ENCODE measurements at regions not wholly inside any gene's neighbourhood (a gene's known extent, or its start where the extent isn't known, plus 50 kb on each side); places are given as distances from the start of the nearest gene placed in this dataset.

GRCh38 chr7:52726493-52726892 is 308.9 kb upstream of the POM121L12 start:
- Mint-ChIP-seq H3K36me3 (no peaks in the 10 kb centered on the region), H3K27ac (no peak overlapping the region), H3K4me1 (no peaks in the 10 kb centered on the region), H3K4me3 (no peak overlapping the region), H3K27me3 (no peaks in the 10 kb centered on the region), H3K9me3 (peaks cover 4 to 8% of the 10 kb centered on the region in 2 donors)
- DNase-seq (no peak), ATAC-seq (replicated peaks) (no peak)

- no peak overlapping the region for H3K4me3 Mint-ChIP-seq
- H3K27me3 Mint-ChIP-seq = no peaks in the 10 kb centered on the region
- H3K36me3 Mint-ChIP-seq = no peaks in the 10 kb centered on the region
- no peak for ATAC-seq (replicated peaks)
- no peaks in the 10 kb centered on the region for H3K4me1 Mint-ChIP-seq
- DNase-seq = no peak
- H3K9me3 Mint-ChIP-seq = peaks cover 4 to 5% of the 10 kb centered on the region in 2 donors
- H3K27ac Mint-ChIP-seq = no peak overlapping the region
Observed at GRCh38 chr7:52723606-52724005, 311.8 kb upstream of the POM121L12 start.

- Mint-ChIP-seq H3K9me3 (peaks cover 1 to 4% of the 10 kb centered on the region in 2 donors), H3K27me3 (no peaks in the 10 kb centered on the region), H3K36me3 (no peaks in the 10 kb centered on the region), H3K27ac (no peak overlapping the region), H3K4me1 (no peaks in the 10 kb centered on the region), H3K4me3 (no peak overlapping the region)
- ATAC-seq (replicated peaks) = no peak
- DNase-seq = no peak
Observed at GRCh38 chr7:52720856-52721255, 314.6 kb upstream of the POM121L12 start.

DNA sequence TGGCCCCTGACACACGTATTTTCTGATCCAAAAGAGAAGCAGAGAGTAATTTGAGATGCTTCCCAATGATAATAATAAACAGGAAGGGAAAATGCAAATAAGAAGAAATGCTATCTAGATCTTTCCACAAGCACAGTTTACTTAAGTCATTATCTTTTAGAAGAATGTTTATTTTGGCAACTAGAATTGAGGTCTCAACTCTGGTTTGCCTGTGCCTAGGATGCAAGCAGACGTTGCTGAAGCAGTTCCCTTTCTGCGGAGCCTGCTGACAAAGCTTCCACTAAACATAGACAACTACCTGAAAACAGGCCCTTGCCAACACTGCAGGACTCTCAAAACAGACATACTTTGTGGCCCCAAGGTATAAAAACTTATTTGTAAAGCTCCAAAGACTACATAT is 315.8 kb upstream of the POM121L12 start:
- no peak for ATAC-seq (replicated peaks)
- peaks cover 1% of the 10 kb centered on the region in 2 donors for H3K9me3 Mint-ChIP-seq
- H3K27ac Mint-ChIP-seq = no peak overlapping the region
- H3K36me3 Mint-ChIP-seq = no peaks in the 10 kb centered on the region
- no peak overlapping the region for H3K4me3 Mint-ChIP-seq
- no peaks in the 10 kb centered on the region for H3K27me3 Mint-ChIP-seq
- H3K4me1 Mint-ChIP-seq = no peaks in the 10 kb centered on the region
- DNase-seq = no peak

- Mint-ChIP-seq H3K4me1 (no peaks in the 10 kb centered on the region), H3K36me3 (no peaks in the 10 kb centered on the region), H3K27ac (no peak overlapping the region), H3K4me3 (no peak overlapping the region), H3K27me3 (no peaks in the 10 kb centered on the region), H3K9me3 (peaks cover 9 to 14% of the 10 kb centered on the region in 2 donors)
- no peak for ATAC-seq (replicated peaks)
- DNase-seq = no peak
Observed at GRCh38 chr7:52715701-52716100, 319.7 kb upstream of the POM121L12 start.

DNA sequence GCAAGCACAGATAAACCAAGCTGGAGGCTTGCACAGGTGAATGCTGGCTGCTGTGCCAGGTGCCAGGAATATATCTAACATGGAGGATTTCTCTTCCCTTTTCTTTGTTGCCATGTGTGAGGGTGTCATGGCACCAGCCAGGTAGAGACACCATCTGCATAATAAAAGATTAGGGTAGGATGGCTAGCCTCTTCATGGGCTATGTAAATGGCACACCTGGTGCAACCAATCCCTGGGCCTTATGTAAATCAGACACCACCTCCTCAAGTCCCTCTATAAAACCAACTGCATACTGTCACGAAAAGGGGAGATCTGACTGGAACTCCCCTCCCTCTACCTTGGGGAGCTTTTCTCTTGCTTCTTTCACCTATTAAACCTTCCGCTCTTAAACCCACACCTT is 322.5 kb upstream of the POM121L12 start:
- no peaks in the 10 kb centered on the region for H3K27me3 Mint-ChIP-seq
- no peak overlapping the region for H3K27ac Mint-ChIP-seq
- H3K36me3 Mint-ChIP-seq = no peaks in the 10 kb centered on the region
- peaks cover 11 to 18% of the 10 kb centered on the region in 2 donors for H3K9me3 Mint-ChIP-seq
- H3K4me3 Mint-ChIP-seq = no peak overlapping the region
- no peaks in the 10 kb centered on the region for H3K4me1 Mint-ChIP-seq
- DNase-seq (no peak), ATAC-seq (replicated peaks) (no peak)

DNA sequence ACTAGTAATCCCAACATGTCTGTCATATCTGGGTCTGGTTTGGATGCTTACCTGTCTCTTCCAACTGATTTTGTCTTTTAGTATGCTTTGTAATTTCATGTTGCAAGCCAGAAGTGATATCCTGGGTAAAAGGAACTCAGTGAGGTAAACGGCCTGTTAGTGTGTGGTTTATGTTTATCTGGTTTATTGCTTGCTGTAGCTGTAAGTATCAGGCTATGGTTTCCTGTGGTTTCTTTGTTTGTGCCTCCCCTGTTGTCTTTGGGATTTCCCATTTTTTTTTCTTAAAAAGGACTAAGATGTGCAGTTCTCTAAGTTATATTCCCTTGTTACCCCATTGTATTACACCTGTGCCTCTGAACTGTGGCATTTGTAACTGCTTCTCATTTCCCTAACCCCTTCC is 323.5 kb upstream of the POM121L12 start:
- H3K4me3 Mint-ChIP-seq = no peak overlapping the region
- DNase-seq (no peak), ATAC-seq (replicated peaks) (no peak)
- H3K4me1 Mint-ChIP-seq = no peaks in the 10 kb centered on the region
- H3K27ac Mint-ChIP-seq = no peak overlapping the region
- H3K9me3 Mint-ChIP-seq = peaks cover 11 to 18% of the 10 kb centered on the region in 2 donors
- H3K27me3 Mint-ChIP-seq = no peaks in the 10 kb centered on the region
- H3K36me3 Mint-ChIP-seq = no peaks in the 10 kb centered on the region

- H3K36me3 Mint-ChIP-seq = no peaks in the 10 kb centered on the region
- H3K9me3 Mint-ChIP-seq = peaks cover 8 to 14% of the 10 kb centered on the region in 2 donors
- ATAC-seq (replicated peaks) (no peak), DNase-seq (no peak)
- no peak overlapping the region for H3K27ac Mint-ChIP-seq
- no peaks in the 10 kb centered on the region for H3K4me1 Mint-ChIP-seq
- H3K4me3 Mint-ChIP-seq = no peak overlapping the region
- no peaks in the 10 kb centered on the region for H3K27me3 Mint-ChIP-seq
Observed at GRCh38 chr7:52708846-52709245, 326.6 kb upstream of the POM121L12 start.

- ATAC-seq (replicated peaks) (no peak), DNase-seq (no peak)
- Mint-ChIP-seq H3K27me3 (no peaks in the 10 kb centered on the region), H3K27ac (no peak overlapping the region), H3K4me1 (no peaks in the 10 kb centered on the region), H3K9me3 (peaks cover 4 to 8% of the 10 kb centered on the region in 2 donors), H3K4me3 (no peak overlapping the region), H3K36me3 (no peaks in the 10 kb centered on the region)
Observed at GRCh38 chr7:52705768-52706167, 329.7 kb upstream of the POM121L12 start.

GRCh38 chr7:52700349-52700748 is 335.1 kb upstream of the POM121L12 start:
- Mint-ChIP-seq H3K36me3 (no peaks in the 10 kb centered on the region), H3K4me1 (no peaks in the 10 kb centered on the region), H3K27ac (no peak overlapping the region)

DNA sequence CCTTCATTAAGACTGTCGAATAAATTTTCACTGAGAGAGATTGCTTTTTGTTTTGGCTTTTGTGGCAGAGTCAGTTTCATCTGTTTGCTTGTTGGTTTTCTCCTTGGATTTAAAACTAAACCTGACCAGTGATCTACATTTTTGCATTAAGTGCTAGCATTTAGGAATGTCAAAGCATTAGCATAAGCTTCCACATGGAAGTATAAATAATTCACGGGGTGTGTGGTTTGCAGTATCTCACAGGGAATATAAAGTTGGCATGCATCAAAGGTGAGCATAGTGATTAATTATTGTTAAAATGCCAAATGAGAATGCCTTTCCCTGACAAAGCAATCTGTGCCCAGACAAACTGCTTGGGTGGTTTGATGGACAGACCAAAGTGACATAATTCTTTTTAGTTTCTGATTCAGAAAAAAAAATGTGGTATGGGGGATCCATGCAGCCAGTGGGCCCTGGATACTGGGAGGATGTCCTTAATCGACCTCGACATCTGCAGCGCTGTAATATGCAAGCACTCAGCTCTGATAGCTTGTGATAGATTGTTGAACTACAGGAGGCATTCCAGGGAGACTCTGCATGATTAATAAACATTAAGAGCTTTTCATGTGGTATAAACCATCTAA is 339.3 kb upstream of the POM121L12 start:
- ATAC-seq (replicated peaks) = no peak
- no peaks in the 10 kb centered on the region for H3K27me3 Mint-ChIP-seq
- H3K4me1 Mint-ChIP-seq = no peaks in the 10 kb centered on the region
- peaks cover 5 to 7% of the 10 kb centered on the region in 2 donors for H3K9me3 Mint-ChIP-seq
- no peak overlapping the region for H3K4me3 Mint-ChIP-seq
- no peak for DNase-seq
- no peaks in the 10 kb centered on the region for H3K36me3 Mint-ChIP-seq
- H3K27ac Mint-ChIP-seq = no peak overlapping the region

More at GRCh38 chr7:52700349-52700748, 335.1 kb upstream of the POM121L12 start:
- H3K27me3 Mint-ChIP-seq = no peaks in the 10 kb centered on the region
- ATAC-seq (replicated peaks) (no peak), DNase-seq (no peak)
- peaks cover 6 to 9% of the 10 kb centered on the region in 2 donors for H3K9me3 Mint-ChIP-seq
- H3K4me3 Mint-ChIP-seq = no peak overlapping the region

GRCh38 chr7:52691257-52691656 is 344.2 kb upstream of the POM121L12 start:
- Mint-ChIP-seq H3K9me3 (peaks cover 6 to 11% of the 10 kb centered on the region in 2 donors), H3K36me3 (no peaks in the 10 kb centered on the region), H3K27ac (no peak overlapping the region), H3K4me1 (no peaks in the 10 kb centered on the region), H3K4me3 (no peak overlapping the region), H3K27me3 (no peaks in the 10 kb centered on the region)
- DNase-seq (no peak), ATAC-seq (replicated peaks) (no peak)

DNA sequence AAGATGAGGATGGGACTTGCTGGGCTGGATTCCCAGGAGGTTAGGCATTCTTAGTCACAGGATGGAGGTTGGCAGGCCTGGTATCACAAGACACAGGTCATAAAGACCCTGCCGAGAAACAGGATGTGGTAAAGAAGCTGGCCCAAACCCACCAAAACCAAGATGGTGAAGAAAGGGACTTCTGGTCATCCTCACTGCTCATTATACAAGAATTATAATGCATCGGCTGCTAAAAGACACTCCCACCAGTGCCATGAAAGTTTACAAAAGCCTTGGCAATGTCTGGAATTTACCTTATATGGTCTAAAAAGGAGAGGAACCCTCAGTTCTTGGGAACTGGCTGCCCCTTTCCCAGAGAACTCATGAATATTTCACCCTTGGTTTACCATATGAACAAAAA is 345.5 kb upstream of the POM121L12 start:
- H3K4me1 Mint-ChIP-seq = no peaks in the 10 kb centered on the region
- peaks cover 6 to 11% of the 10 kb centered on the region in 2 donors for H3K9me3 Mint-ChIP-seq
- no peak overlapping the region for H3K27ac Mint-ChIP-seq
- no peaks in the 10 kb centered on the region for H3K27me3 Mint-ChIP-seq
- no peak overlapping the region for H3K4me3 Mint-ChIP-seq
- ATAC-seq (replicated peaks) (no peak), DNase-seq (no peak)
- no peaks in the 10 kb centered on the region for H3K36me3 Mint-ChIP-seq

DNA sequence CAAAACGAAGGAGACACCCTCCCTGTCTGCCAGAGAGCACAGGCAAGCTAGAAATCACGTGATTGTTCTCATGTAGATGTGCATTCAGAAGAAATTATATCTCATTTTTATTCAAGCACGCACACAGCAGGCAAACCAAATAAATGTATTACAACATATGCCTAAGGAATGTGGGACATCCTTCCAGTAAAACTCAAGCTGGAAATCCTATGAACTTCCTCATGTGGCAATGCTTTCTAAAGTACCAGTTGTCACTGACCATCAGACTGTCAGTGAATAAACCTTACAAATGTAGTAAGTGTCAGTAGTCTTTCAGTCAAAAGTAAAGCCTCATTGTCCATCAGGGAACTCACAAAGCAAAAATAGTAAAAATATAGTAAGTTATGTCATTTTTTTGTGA is 350.1 kb upstream of the POM121L12 start:
- Mint-ChIP-seq H3K4me1 (no peaks in the 10 kb centered on the region), H3K27me3 (no peaks in the 10 kb centered on the region), H3K36me3 (no peaks in the 10 kb centered on the region), H3K27ac (no peak overlapping the region), H3K4me3 (no peak overlapping the region), H3K9me3 (peaks cover 9 to 11% of the 10 kb centered on the region in 2 donors)
- DNase-seq = no peak
- ATAC-seq (replicated peaks) = no peak

GRCh38 chr7:52684388-52684787 is 351.0 kb upstream of the POM121L12 start:
- Mint-ChIP-seq H3K4me1 (no peaks in the 10 kb centered on the region), H3K36me3 (no peaks in the 10 kb centered on the region), H3K4me3 (no peak overlapping the region), H3K27ac (no peak overlapping the region), H3K27me3 (no peaks in the 10 kb centered on the region), H3K9me3 (peaks cover 8 to 10% of the 10 kb centered on the region in 2 donors)
- no peak for DNase-seq
- no peak for ATAC-seq (replicated peaks)

DNA sequence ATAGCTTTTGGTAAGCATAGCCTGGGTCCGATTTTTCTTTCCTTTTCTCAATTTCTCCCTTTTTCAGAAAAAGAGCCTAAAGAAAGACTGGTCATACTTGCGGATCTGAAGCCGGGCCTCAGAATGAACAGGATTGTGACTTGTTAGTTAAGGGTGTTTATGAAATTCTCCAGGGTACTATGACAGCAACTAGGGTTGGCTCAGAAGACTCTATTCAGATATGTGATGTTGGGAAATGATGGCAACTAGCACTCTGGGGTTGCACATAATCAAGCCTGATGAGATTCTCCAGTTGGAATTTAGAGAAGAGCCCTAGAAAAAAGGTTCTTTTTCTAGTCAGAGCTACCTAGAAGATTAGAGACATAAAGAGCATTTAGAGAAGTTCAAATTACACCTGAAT is 352.4 kb upstream of the POM121L12 start:
- Mint-ChIP-seq H3K27ac (no peak overlapping the region), H3K36me3 (no peaks in the 10 kb centered on the region), H3K4me3 (no peak overlapping the region), H3K27me3 (no peaks in the 10 kb centered on the region), H3K4me1 (no peaks in the 10 kb centered on the region), H3K9me3 (peaks cover 4 to 9% of the 10 kb centered on the region in 2 donors)
- no peak for ATAC-seq (replicated peaks)
- no peak for DNase-seq
